ENCODE measurements at regions not wholly inside any gene's neighbourhood (a gene's known extent, or its start where the extent isn't known, plus 50 kb on each side); places are given as distances from the start of the nearest gene placed in this dataset.
"Not testable (repeated sequence)": the region's sequence is repeated elsewhere in the genome, so short reads cannot be mapped to it uniquely, and the experiment has no call there.

DNA sequence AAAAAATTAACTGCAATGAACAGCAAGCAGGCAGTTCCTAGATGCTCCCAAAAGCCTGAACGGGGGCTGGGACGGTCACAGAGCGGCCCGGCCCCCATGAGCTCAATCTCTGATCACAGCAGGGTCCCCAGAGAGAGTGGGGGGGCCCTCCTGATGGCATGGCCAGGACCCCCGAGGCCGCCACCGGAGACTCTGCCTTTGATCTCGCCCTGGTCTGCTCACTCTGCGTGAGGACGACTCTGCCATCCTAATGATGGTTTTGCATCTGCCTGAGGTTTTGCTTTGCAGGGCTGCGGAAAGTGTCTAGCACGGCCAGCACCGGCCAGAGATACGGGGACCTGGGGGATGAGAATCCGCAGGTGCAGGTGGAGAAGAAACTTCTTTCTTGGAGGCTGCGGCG is 103.8 kb downstream of the SHOX start:
- Histone ChIP-seq H3K4me2 (ENCODE audit: low read length) (no peak overlapping the region), H3K4me1 (no peaks in the 10 kb centered on the region), H3K27me3 (ENCODE audit: control insufficient read depth, insufficient read depth, low read length) (no peaks in the 10 kb centered on the region), H3K27ac (no peak overlapping the region), H3K9ac (no peak overlapping the region), H3K9me3 (ENCODE audit: control insufficient read depth, low read length) (no peaks in the 10 kb centered on the region), H3K4me3 (ENCODE audit: low read depth, low read length) (no peak overlapping the region), H3K79me2 (no peaks in the 10 kb centered on the region), H3K36me3 (ENCODE audit: control insufficient read depth, insufficient read depth, low read length) (no peaks in the 10 kb centered on the region), H2AFZ (no peak overlapping the region)
- TF ChIP-seq, protein P1, sequence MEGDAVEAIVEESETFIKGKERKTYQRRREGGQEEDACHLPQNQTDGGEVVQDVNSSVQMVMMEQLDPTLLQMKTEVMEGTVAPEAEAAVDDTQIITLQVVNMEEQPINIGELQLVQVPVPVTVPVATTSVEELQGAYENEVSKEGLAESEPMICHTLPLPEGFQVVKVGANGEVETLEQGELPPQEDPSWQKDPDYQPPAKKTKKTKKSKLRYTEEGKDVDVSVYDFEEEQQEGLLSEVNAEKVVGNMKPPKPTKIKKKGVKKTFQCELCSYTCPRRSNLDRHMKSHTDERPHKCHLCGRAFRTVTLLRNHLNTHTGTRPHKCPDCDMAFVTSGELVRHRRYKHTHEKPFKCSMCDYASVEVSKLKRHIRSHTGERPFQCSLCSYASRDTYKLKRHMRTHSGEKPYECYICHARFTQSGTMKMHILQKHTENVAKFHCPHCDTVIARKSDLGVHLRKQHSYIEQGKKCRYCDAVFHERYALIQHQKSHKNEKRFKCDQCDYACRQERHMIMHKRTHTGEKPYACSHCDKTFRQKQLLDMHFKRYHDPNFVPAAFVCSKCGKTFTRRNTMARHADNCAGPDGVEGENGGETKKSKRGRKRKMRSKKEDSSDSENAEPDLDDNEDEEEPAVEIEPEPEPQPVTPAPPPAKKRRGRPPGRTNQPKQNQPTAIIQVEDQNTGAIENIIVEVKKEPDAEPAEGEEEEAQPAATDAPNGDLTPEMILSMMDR (IDR thresholded peaks at IDR 0.05) = no peak

DNA sequence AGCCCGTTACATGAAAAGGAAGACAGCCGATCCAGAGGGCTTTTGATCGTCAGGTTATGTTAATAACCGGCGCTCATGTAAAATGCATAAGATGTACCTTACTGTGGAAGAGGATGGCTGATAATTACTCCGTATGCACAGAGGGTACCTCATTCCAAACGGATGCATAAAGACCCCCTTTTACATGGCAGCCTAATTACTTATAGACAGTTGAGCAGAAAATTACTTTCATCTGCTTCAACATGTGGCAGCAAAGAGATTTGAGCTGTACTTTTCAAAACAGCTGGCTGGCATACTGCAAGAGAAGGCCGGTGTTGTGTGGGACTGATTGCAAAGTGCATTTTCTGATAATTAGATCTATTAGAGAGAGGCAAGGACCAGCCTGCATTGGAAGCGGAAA is 103.4 kb downstream of the SHOX start:
- Histone ChIP-seq H2AFZ (no peak overlapping the region), H3K27ac (no peak overlapping the region), H3K4me2 (ENCODE audit: low read length) (no peak overlapping the region), H3K4me1 (no peaks in the 10 kb centered on the region), H3K27me3 (ENCODE audit: control insufficient read depth, insufficient read depth, low read length) (no peaks in the 10 kb centered on the region), H3K36me3 (ENCODE audit: control insufficient read depth, insufficient read depth, low read length) (no peaks in the 10 kb centered on the region), H3K79me2 (no peaks in the 10 kb centered on the region), H3K9me3 (ENCODE audit: control insufficient read depth, low read length) (no peaks in the 10 kb centered on the region), H3K4me3 (ENCODE audit: low read depth, low read length) (no peak overlapping the region), H3K9ac (no peak overlapping the region)
- TF ChIP-seq, protein P1 (IDR thresholded peaks at IDR 0.05) = no peak

DNA sequence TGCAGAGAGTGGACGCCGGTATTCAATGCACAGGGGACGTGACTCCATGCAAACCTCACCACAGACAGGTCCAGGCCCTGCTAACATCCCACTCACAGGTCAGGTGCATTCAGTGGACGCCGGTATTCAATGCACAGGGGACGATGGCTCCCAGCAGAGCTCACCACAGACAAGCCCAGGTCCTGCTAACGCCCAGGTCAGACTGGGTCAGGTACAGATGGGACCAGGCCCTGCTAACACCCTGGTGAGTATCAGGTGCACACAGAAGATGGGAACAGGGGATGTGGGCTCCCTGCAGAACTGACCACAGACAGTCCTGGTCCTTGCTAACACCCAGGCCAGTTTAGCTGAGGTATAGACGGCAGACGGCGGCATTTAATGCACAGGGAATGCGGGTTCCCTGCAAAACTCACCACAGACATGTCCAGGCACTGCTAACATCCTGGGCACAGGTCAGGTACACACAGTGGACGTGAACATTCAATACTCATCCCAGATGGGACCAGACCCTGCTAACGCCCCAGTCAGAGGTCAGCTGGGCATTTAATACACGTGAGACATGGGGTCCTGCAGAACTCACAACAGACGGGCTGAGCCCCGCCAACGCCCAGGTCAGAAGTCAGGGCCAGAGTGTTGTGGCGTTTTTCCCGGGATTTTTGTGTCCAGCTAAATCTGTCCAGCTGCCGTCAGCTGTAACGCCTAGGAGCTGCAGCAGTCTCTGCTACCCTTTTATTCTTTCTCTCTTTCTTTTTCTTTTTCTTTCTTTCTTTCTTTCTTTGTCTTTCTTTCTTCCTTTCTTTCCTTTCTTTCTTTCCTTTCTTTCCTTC is 99.2 kb downstream of the SHOX start:
- Histone ChIP-seq H3K79me2 (no peaks in the 10 kb centered on the region), H3K36me3 (ENCODE audit: control insufficient read depth, insufficient read depth, low read length) (no peaks in the 10 kb centered on the region), H3K9me3 (ENCODE audit: control insufficient read depth, low read length) (no peaks in the 10 kb centered on the region), H3K4me1 (no peaks in the 10 kb centered on the region), H2AFZ (no peak overlapping the region), H3K27me3 (ENCODE audit: control insufficient read depth, insufficient read depth, low read length) (no peaks in the 10 kb centered on the region), H3K4me3 (ENCODE audit: low read depth, low read length) (no peak overlapping the region), H3K9ac (no peak overlapping the region), H3K27ac (no peak overlapping the region), H3K4me2 (ENCODE audit: low read length) (no peak overlapping the region)
- TF ChIP-seq, protein P1 (IDR thresholded peaks at IDR 0.05) = no peak

DNA sequence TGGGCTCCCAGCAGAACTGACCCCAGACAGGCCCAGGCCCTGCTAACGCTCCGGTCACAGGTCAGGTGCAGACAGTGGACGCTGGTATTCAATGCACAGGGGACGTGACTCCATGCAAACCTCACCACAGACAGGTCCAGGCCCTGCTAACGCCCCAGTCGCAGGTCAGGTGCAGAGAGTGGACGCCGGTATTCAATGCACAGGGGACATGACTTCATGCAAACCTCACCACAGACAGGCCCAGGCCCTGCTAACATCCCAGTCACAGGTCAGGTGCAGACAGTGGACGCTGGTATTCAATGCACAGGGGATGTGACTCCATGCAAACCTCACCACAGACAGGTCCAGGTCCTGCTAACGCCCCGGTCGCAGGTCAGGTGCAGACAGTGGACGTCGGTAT is 98.5 kb downstream of the SHOX start:
- not testable (repeated sequence) for H3K79me2 ChIP-seq; H3K27me3 ChIP-seq (ENCODE audit: control insufficient read depth, insufficient read depth, low read length); H2AFZ ChIP-seq; H3K9ac ChIP-seq; H3K27ac ChIP-seq; H3K36me3 ChIP-seq (ENCODE audit: control insufficient read depth, insufficient read depth, low read length); H3K4me2 ChIP-seq (ENCODE audit: low read length); H3K4me3 ChIP-seq (ENCODE audit: low read depth, low read length); H3K4me1 ChIP-seq; H3K9me3 ChIP-seq (ENCODE audit: control insufficient read depth, low read length)

DNA sequence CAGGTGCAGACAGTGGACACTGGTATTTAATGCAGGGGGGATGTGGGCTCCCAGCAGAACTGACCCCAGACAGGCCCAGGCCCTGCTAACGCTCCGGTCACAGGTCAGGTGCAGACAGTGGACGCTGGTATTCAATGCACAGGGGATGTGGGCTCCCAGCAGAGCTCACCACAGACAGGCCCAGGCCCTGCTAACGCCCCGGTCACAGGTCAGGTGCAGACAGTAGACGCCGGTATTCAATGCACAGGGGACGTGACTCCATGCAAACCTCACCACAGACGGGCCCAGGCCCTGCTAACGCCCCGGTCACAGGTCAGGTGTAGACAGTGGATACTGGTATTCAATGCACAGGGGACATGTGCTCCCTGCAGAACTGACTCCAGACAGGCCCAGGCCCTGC is 98.0 kb downstream of the SHOX start:
- not testable (repeated sequence) for H3K4me3 ChIP-seq (ENCODE audit: low read depth, low read length); H2AFZ ChIP-seq; H3K79me2 ChIP-seq; H3K9me3 ChIP-seq (ENCODE audit: control insufficient read depth, low read length); H3K27me3 ChIP-seq (ENCODE audit: control insufficient read depth, insufficient read depth, low read length); H3K4me1 ChIP-seq; H3K36me3 ChIP-seq (ENCODE audit: control insufficient read depth, insufficient read depth, low read length); H3K27ac ChIP-seq; H3K4me2 ChIP-seq (ENCODE audit: low read length); H3K9ac ChIP-seq

All from parathyroid adenoma (tissue), 2 donors.